Activated B cell treated with CpG ODN at 0.5 μM for 24 hours (primary cell): ENCODE measurements at regions not wholly inside any gene's neighbourhood (a gene's known extent, or its start where the extent isn't known, plus 50 kb on each side); places are given as distances from the start of the nearest gene placed in this dataset.

ENCODE experiments used
- ATAC-seq: fragments of 200-7000 bp; cut with Tn5 transposase; one replicate; pipeline ENCODE4 v1.10.0; 2021; ENCODE audit warnings: low read depth, mild to moderate bottlenecking, moderate library complexity
- CTCF ChIA-PET: fragments of 350-600 bp; sonication (Branson Sonifier 250); formaldehyde crosslinking; loops from one replicate; lab custom pipeline; 2021; ENCODE audit warnings: antibody characterized with exemption; lab: Charles Lee
- POLR2A ChIA-PET: fragments of 350-600 bp; sonication (Branson Sonifier 250); formaldehyde crosslinking; loops from one replicate; lab custom pipeline; 2021; ENCODE audit warnings: antibody characterized with exemption; lab: Charles Lee
- DNase-seq: peaks from one replicate; pipeline ENCODE4 v3.0.0; 2022
- H3K27ac Mint-ChIP-seq: one replicate; pipeline ENCODE4 v1.8.0; 2020; ENCODE audit warnings: mixed read lengths
- H3K27me3 Mint-ChIP-seq: one replicate; pipeline ENCODE4 v1.8.0; 2021; ENCODE audit warnings: mixed read lengths
- H3K36me3 Mint-ChIP-seq: one replicate; pipeline ENCODE4 v1.8.0; 2021; ENCODE audit warnings: low read depth, mixed read lengths
- H3K4me1 Mint-ChIP-seq: one replicate; pipeline ENCODE4 v1.8.0; 2021; ENCODE audit warnings: mixed read lengths
- H3K4me3 Mint-ChIP-seq: one replicate; pipeline ENCODE4 v1.8.0; 2020; ENCODE audit warnings: mild to moderate bottlenecking, mixed read lengths
- H3K9me3 Mint-ChIP-seq: one replicate; pipeline ENCODE4 v1.8.0; 2020; ENCODE audit warnings: mixed read lengths
- intact Hi-C: fragments of 100-400 bp; cut with micrococcal nuclease; formaldehyde crosslinking; loops from one replicate; pipeline ENCODE4 v1.15.1; 2024
- TF ChIP-seq, protein P1 (sequence below): fragments of 200-600 bp; IDR thresholded peaks from one replicate; pipeline ENCODE4 v1.8.0; 2022; ENCODE audit warnings: antibody characterized with exemption, mild to moderate bottlenecking

DNA sequence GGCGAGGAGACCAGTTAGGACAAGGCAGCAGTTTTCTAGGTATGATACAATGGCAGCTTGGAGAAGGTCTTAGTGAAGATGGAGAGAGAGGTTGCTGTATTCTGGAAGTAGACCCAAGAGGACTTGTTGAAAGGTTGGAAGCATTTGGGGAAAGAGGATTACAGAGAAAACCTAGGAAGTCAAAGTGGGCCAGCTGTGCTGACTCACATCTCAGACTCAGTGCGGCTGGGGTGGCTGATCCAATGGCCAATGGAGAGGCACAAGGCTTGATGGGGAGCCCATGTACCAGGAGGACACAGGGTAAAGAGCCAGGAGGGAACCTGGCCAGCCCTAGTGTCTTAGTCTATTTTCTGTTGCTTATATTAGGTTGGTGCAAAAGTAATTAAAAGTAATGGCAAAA lies 194.5 kb upstream of the GALNT17 start:
- Mint-ChIP-seq H3K4me3 (no peak overlapping the region), H3K9me3 (peaks cover 10% of the 10 kb centered on the region), H3K27me3 (no peaks in the 10 kb centered on the region), H3K4me1 (no peaks in the 10 kb centered on the region), H3K36me3 (no peaks in the 10 kb centered on the region), H3K27ac (no peak overlapping the region)
- intact Hi-C loops = no loop called here
- TF ChIP-seq, protein P1, sequence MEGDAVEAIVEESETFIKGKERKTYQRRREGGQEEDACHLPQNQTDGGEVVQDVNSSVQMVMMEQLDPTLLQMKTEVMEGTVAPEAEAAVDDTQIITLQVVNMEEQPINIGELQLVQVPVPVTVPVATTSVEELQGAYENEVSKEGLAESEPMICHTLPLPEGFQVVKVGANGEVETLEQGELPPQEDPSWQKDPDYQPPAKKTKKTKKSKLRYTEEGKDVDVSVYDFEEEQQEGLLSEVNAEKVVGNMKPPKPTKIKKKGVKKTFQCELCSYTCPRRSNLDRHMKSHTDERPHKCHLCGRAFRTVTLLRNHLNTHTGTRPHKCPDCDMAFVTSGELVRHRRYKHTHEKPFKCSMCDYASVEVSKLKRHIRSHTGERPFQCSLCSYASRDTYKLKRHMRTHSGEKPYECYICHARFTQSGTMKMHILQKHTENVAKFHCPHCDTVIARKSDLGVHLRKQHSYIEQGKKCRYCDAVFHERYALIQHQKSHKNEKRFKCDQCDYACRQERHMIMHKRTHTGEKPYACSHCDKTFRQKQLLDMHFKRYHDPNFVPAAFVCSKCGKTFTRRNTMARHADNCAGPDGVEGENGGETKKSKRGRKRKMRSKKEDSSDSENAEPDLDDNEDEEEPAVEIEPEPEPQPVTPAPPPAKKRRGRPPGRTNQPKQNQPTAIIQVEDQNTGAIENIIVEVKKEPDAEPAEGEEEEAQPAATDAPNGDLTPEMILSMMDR = no peak
- DNase-seq = no peak
- ChIA-PET CTCF (no interaction called here), POLR2A (no interaction called here)
- no peak for ATAC-seq

DNA sequence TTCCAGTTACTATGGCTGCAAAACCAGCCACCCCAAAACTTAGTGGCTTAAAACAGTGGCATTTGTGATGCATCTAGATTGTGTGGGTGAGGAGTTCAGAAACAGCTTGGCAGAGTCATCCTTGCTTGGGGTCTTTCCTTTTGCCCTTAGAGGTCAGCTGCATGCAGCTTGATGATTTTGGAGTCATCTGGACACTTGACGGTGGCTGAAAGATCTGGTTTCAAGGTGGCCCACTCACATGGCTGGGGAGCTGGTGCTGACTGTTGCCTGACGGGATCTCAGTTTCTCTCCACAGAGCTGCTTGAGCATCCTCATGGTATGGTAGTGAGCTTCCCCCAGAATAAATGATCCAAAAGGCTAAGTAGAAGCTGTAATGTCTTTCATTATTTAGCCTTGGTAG lies 191.3 kb upstream of the GALNT17 start:
- no peak for DNase-seq

DNA sequence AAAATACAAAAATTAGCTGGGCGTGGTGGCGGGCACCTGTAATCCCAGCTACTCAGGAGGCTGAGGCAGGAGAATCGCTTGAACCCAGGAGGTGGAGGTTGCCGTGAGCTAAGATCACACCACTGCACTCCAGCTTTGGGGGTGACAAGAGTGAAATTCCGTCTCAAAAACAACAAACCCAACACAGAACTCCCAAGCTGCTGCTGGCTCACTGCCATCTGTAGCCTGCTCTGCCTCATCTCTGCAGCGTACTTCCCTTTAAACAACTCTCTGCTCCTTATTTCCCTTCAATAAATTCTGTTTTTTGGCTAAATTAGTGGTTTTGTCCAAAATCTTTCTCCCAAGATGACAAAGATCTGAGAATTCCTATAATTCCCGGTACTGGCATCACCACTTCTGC lies 189.2 kb upstream of the GALNT17 start:
- POLR2A ChIA-PET = no interaction called here
- Mint-ChIP-seq H3K27me3 (no peaks in the 10 kb centered on the region), H3K36me3 (no peaks in the 10 kb centered on the region), H3K9me3 (peaks cover 7% of the 10 kb centered on the region), H3K4me3 (no peak overlapping the region), H3K4me1 (no peaks in the 10 kb centered on the region), H3K27ac (no peak overlapping the region)
- CTCF ChIA-PET = no interaction called here
- TF ChIP-seq, protein P1 = no peak
- ATAC-seq = no peak
- intact Hi-C loops = no loop called here
- DNase-seq = no peak

More for the DNA sequence above, 191.3 kb upstream of the GALNT17 start:
- Mint-ChIP-seq H3K4me1 (no peaks in the 10 kb centered on the region), H3K4me3 (no peak overlapping the region), H3K9me3 (peaks cover 10% of the 10 kb centered on the region), H3K27ac (no peak overlapping the region), H3K36me3 (no peaks in the 10 kb centered on the region), H3K27me3 (no peaks in the 10 kb centered on the region)
- POLR2A ChIA-PET = no interaction called here
- no peak for ATAC-seq
- intact Hi-C loops = no loop called here
- TF ChIP-seq, protein P1 = no peak
- CTCF ChIA-PET = no interaction called here

DNA sequence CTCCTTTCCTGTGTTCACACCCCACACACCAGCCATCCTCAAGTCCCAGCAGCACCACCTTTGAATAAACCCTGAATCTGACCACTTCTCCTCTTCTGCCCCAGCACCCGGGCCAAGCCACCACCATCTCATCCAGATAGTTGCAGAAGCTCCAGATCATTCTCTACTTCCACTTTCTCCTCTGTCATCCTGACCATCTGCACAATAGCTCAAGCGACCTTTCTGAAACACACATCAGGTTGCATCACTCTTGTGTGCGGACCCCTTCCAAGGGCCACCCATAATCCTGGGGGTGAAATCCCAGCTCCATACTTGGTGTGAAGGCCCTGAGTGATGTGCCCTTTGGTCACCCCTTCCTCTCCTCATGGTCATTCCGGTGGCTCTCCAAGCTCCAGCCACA lies 187.4 kb upstream of the GALNT17 start:
- H3K27me3 Mint-ChIP-seq = no peaks in the 10 kb centered on the region
- peaks cover 7% of the 10 kb centered on the region for H3K9me3 Mint-ChIP-seq
- no peaks in the 10 kb centered on the region for H3K36me3 Mint-ChIP-seq
- DNase-seq = no peak
- no peaks in the 10 kb centered on the region for H3K4me1 Mint-ChIP-seq
- intact Hi-C loops = no loop called here
- H3K4me3 Mint-ChIP-seq = no peak overlapping the region
- ATAC-seq = no peak
- ChIA-PET CTCF (no interaction called here), POLR2A (no interaction called here)
- no peak overlapping the region for H3K27ac Mint-ChIP-seq
- TF ChIP-seq, protein P1 = no peak

DNA sequence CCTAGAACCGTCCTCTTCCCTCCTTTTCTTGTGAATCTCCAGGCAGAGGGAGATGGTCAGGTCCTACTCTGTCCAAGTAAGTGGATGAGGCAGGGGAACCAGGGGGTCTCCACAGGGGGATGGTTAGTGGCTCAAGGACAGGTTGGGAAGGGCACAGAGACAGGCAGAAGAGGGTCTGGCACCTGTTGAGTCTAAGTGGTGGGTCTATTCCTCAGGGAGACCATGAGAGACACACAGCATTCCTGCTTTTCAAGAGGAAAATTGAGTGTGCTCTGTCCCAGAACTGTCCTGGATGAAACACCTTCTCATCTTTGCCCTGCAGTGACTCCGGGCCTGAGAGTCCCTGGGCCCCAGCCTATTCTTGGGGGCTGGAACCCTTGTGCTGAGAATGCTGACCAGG lies 184.8 kb upstream of the GALNT17 start:
- ATAC-seq (no peak), DNase-seq (no peak)
- H3K4me3 Mint-ChIP-seq = no peak overlapping the region
- ChIA-PET POLR2A (no interaction called here), CTCF (no interaction called here)
- intact Hi-C loops = no loop called here
- no peaks in the 10 kb centered on the region for H3K36me3 Mint-ChIP-seq
- H3K4me1 Mint-ChIP-seq = no peaks in the 10 kb centered on the region
- H3K27me3 Mint-ChIP-seq = no peaks in the 10 kb centered on the region
- no peak overlapping the region for H3K27ac Mint-ChIP-seq
- no peaks in the 10 kb centered on the region for H3K9me3 Mint-ChIP-seq
- TF ChIP-seq, protein P1 = no peak
